HepG2 (cell line): ENCODE measurements at regions not wholly inside any gene's neighbourhood (a gene's known extent, or its start where the extent isn't known, plus 50 kb on each side); places are given as distances from the start of the nearest gene placed in this dataset.

ENCODE experiments used
- AKAP8 ChIP-seq: sonication (generic); formaldehyde crosslinking; IDR thresholded peaks from 2 replicates; pipeline ENCODE4 v1.5.1; 2020; ENCODE audit warnings: mild to moderate bottlenecking, missing genetic modification reagents
- ARNT ChIP-seq: fragments of 450-650 bp; IDR thresholded peaks from 2 replicates; pipeline ENCODE4 v1.6.1; 2017
- ATF7-NPFF ChIP-seq: sonication (generic); formaldehyde crosslinking; IDR thresholded peaks from 2 replicates; pipeline ENCODE4 v1.8.1; 2023; ENCODE audit warnings: mild to moderate bottlenecking, low read depth, missing genetic modification reagents, moderate library complexity
- CBX1 ChIP-seq: IDR thresholded peaks from one replicate; pipeline ENCODE4 v1.6.1; 2016; ENCODE audit warnings: antibody characterized with exemption, low read depth
- CENPT ChIP-seq: sonication (generic); formaldehyde crosslinking; IDR thresholded peaks from 2 replicates; pipeline ENCODE4 v1.8.0; 2022; ENCODE audit warnings: low read depth, mild to moderate bottlenecking, moderate library complexity, missing genetic modification reagents
- DNMT3B ChIP-seq: conservative IDR thresholded peaks from 2 replicates; pipeline ENCODE4 v1.6.1; 2016; ENCODE audit warnings: missing biosample characterization, control low read depth
- ELF1 ChIP-seq: sonication (generic); formaldehyde crosslinking; IDR thresholded peaks from 2 replicates; pipeline ENCODE4 v1.4.0; 2020; ENCODE audit warnings: missing genetic modification reagents
- FOXP1 ChIP-seq, 2 experiments: fragments of 450-650 bp in 1 of 2; IDR thresholded peaks; 2 replicates each; pipeline ENCODE4 v1.6.1; 2017 to 2018; ENCODE audit warnings: antibody characterized with exemption in 1 of 2
- GPN1 ChIP-seq: sonication (generic); formaldehyde crosslinking; IDR thresholded peaks from 2 replicates; pipeline ENCODE4 v1.5.1; 2020; ENCODE audit warnings: missing genetic modification reagents, borderline replicate concordance
- HOXA7 ChIP-seq: sonication (generic); formaldehyde crosslinking; IDR thresholded peaks from 2 replicates; pipeline ENCODE4 v1.8.1; 2022; ENCODE audit warnings: mild to moderate bottlenecking, missing genetic modification reagents, moderate library complexity
- JDP2 ChIP-seq: sonication (generic); formaldehyde crosslinking; IDR thresholded peaks from 2 replicates; pipeline ENCODE4 v1.8.1; 2022; ENCODE audit warnings: missing genetic modification reagents, borderline replicate concordance
- KLF16 ChIP-seq, 2 experiments: sonication (generic) in 1 of 2; formaldehyde crosslinking in 1 of 2; IDR thresholded peaks; 2 replicates each; pipeline versions ENCODE4 v1.6.1 to v1.8.0; 2016 to 2023; ENCODE audit warnings: missing genetic modification reagents in 2 of 2, missing compliant biosample characterization in 1 of 2
- MIXL1 ChIP-seq: IDR thresholded peaks from 2 replicates; pipeline ENCODE4 v1.6.1; 2016
- NCOA5 ChIP-seq: sonication (generic); formaldehyde crosslinking; IDR thresholded peaks from 2 replicates; pipeline ENCODE4 v1.4.0; 2020; ENCODE audit warnings: missing genetic modification reagents
- PHF21A ChIP-seq: sonication (generic); formaldehyde crosslinking; IDR thresholded peaks from 2 replicates; pipeline ENCODE4 v1.5.0; 2020; ENCODE audit warnings: mild to moderate bottlenecking, missing genetic modification reagents
- PHF5A ChIP-seq: IDR thresholded peaks from one replicate; pipeline ENCODE4 v1.6.1; 2018; ENCODE audit warnings: low read depth, missing genetic modification reagents; ENCODE audit not compliant: unreplicated experiment
- SNRNP70 ChIP-seq: fragments of 200-400 bp; formaldehyde crosslinking; IDR thresholded peaks from 2 replicates; pipeline ENCODE4 v1.6.1; 2017; ENCODE audit warnings: mild to moderate bottlenecking, low read depth, low read length, moderate library complexity
- SOX5 ChIP-seq: IDR thresholded peaks from 2 replicates; pipeline ENCODE4 v1.6.1; 2016; ENCODE audit warnings: borderline replicate concordance
- SRY ChIP-seq: sonication (generic); formaldehyde crosslinking; IDR thresholded peaks from 2 replicates; pipeline ENCODE4 v1.8.0; 2022; ENCODE audit warnings: mild to moderate bottlenecking, missing genetic modification reagents
- TERF1 ChIP-seq: sonication (generic); formaldehyde crosslinking; IDR thresholded peaks from 2 replicates; pipeline ENCODE4 v1.8.0; 2022; ENCODE audit warnings: mild to moderate bottlenecking, missing genetic modification reagents, moderate library complexity
- TRAFD1 ChIP-seq: sonication (generic); formaldehyde crosslinking; IDR thresholded peaks from 2 replicates; pipeline ENCODE4 v1.5.1; 2020; ENCODE audit warnings: missing genetic modification reagents, mild to moderate bottlenecking, borderline replicate concordance
- ZC3H4 ChIP-seq: sonication (generic); formaldehyde crosslinking; IDR thresholded peaks from 2 replicates; pipeline ENCODE4 v1.4.0; 2020; ENCODE audit warnings: missing genetic modification reagents, borderline replicate concordance
- ZFP41 ChIP-seq: sonication (generic); formaldehyde crosslinking; IDR thresholded peaks from 2 replicates; pipeline ENCODE4 v1.4.0; 2020; ENCODE audit warnings: mild to moderate bottlenecking, missing genetic modification reagents, borderline replicate concordance
- ZFYVE20 ChIP-seq: sonication (generic); formaldehyde crosslinking; IDR thresholded peaks from 2 replicates; pipeline ENCODE4 v1.8.0; 2023; ENCODE audit warnings: low read depth, mild to moderate bottlenecking, moderate library complexity, missing genetic modification reagents, borderline replicate concordance
- ZNF260 ChIP-seq: sonication (generic); formaldehyde crosslinking; IDR thresholded peaks from 2 replicates; pipeline ENCODE4 v1.4.0; 2020; ENCODE audit warnings: missing genetic modification reagents, low read depth, mild to moderate bottlenecking, borderline replicate concordance
- ZNF350 ChIP-seq: sonication (generic); formaldehyde crosslinking; IDR thresholded peaks from 2 replicates; pipeline ENCODE4 v1.4.0; 2020; ENCODE audit warnings: mild to moderate bottlenecking, low read depth, missing genetic modification reagents, borderline replicate concordance
- ZNF547 ChIP-seq: sonication (generic); formaldehyde crosslinking; IDR thresholded peaks from 2 replicates; pipeline ENCODE4 v1.5.1; 2020; ENCODE audit warnings: mild to moderate bottlenecking, missing genetic modification reagents
- ZNF773 ChIP-seq: sonication (generic); formaldehyde crosslinking; IDR thresholded peaks from 2 replicates; pipeline ENCODE4 v1.4.0; 2020; ENCODE audit warnings: missing genetic modification reagents, borderline replicate concordance
- ZSCAN31 ChIP-seq: sonication (generic); formaldehyde crosslinking; IDR thresholded peaks from 2 replicates; pipeline ENCODE4 v1.5.0; 2020; ENCODE audit warnings: low read depth, mild to moderate bottlenecking, missing genetic modification reagents
- TF ChIP-seq, protein P1 (sequence below): sonication (generic); formaldehyde crosslinking; IDR thresholded peaks from 2 replicates; pipeline ENCODE4 v1.5.1; 2020; ENCODE audit warnings: missing genetic modification reagents, mild to moderate bottlenecking, borderline replicate concordance

DNA sequence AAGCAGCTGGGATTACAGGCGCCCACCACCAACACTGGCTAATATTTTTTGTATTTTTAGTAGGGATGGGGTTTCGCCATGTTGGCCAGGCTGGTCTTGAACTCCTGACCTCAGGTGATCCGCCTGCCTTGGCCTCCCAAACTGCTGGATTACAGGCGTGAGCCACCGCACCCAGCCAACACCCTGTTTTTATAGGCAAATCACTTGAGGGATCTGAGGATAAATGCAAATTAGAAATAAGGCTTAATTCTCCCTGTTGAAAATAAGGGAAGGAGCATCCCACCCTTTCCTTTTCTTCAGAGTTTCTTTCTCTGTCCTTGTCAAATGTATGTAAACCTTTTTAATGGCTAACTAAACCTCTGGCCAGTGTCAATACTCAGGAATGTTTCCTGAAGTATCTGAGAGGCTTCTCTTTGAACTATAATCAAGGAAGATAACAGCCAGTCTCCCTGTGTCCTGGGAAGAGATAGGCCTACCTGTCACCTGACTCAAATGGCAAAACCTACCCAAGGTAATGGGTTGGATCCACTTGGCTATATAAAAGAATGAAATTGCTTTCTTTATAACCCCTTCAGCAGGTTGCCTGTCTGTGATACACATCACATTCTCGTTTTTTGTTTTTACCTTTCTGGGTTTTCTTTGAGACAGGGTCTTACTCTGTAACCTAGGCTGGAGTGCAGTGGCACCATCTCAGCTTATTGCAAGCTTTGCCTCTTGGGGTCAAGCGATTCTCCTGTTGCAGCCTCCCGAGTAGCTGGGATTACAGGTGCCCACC, 64.5 kb upstream of the TNFAIP3 start (continued):
- TF ChIP-seq GPN1 (CRISPR knock-in tag) (no peak), SRY (CRISPR knock-in tag) (no peak), PHF21A (CRISPR knock-in tag) (no peak), ZFYVE20 (CRISPR knock-in tag) (no peak), KLF16 (CRISPR knock-in tag; IDR thresholded peaks at IDR 0.05) (no peak), JDP2 (no peak), ZSCAN31 (CRISPR knock-in tag) (no peak), ARNT (no peak), PHF5A (CRISPR knock-in tag) (no peak), NCOA5 (no peak), ZNF547 (CRISPR knock-in tag) (no peak), SNRNP70 (no peak), ZNF773 (no peak), FOXP1 (IDR thresholded peaks at IDR 0.05) (no peak), FOXP1 (CRISPR knock-in tag; IDR thresholded peaks at IDR 0.05) (peak; percentile 44; the same call in 1 of the 2 replicates), CENPT (CRISPR knock-in tag) (no peak), MIXL1 (CRISPR knock-in tag) (peak; percentile 61; the same call in 1 of the 2 replicates), AKAP8 (CRISPR knock-in tag) (no peak), ZNF350 (CRISPR knock-in tag) (no peak; the same call in 1 of the 2 replicates), TERF1 (CRISPR knock-in tag) (no peak), ZFP41 (CRISPR knock-in tag) (no peak), TRAFD1 (CRISPR knock-in tag) (no peak), CBX1 (no peak), ZC3H4 (CRISPR knock-in tag) (no peak), DNMT3B (CRISPR knock-in tag) (no peak), ZNF260 (CRISPR knock-in tag) (no peak), ELF1 (CRISPR knock-in tag) (no peak), ATF7-NPFF (no peak), SOX5 (CRISPR knock-in tag) (peak; percentile 83), HOXA7 (no peak)
- TF ChIP-seq, protein P1, sequence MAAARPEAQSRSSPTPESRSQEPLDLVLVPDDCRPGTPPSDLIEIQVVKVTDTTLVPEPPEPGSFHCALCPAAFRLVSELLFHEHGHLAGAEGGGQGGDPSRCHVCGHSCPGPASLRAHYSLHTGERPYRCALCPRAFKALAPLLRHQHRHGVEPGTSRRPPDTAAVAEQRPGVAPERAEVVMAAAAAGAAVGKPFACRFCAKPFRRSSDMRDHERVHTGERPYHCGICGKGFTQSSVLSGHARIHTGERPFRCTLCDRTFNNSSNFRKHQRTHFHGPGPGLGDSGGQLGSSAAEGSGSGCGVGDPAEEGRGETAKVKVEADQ (CRISPR knock-in tag), result no peak
